ENCODE measurements at regions not wholly inside any gene's neighbourhood (a gene's known extent, or its start where the extent isn't known, plus 50 kb on each side); places are given as distances from the start of the nearest gene placed in this dataset.

DNA sequence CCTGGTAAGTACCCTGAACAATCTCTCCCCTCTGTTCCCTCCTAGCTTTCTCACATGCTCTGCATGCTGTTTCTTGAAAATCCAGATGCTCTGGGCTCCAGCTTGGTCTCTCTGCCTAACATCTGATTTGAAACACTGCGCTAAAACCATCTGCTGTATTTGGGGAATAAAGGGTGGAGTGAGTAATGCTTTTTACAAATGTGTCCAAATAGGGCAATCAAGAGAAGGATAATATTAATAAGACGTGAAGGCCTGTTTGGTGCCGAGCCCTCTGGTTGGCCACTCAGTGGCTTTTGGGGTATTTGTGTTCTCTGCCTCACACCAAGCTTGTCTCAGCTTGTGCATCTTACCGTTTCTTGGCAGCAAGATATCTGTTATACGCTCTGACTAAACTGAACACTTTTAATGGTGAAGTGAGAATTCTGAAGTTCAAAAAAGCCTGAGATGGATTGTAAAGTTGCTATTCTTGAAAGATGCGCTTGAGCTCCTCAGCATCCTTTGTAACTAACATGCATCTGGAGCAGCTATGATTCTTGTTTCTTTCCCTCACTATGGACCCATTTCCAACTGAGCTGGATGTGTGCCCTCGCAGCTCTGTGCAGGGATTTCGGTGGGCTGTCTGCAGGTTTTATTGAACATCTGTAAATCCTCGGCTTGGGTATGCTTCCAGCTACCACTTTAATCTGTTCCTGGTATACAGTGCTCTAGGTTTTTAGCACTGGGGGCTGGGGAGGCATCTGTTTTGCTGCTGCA lies 269.4 kb downstream of the RWDD3 start:
- Histone ChIP-seq H3K9me3 (ENCODE audit: insufficient read depth, low read length) (no peaks in the 10 kb centered on the region), H4K20me1 (ENCODE audit: low read depth, low read length) (no peaks in the 10 kb centered on the region), H3K4me2 (ENCODE audit: low read depth, low read length, poor library complexity, severe bottlenecking) (no peak overlapping the region), H3K27me3 (ENCODE audit: low read length) (no peaks in the 10 kb centered on the region), H3K9me2 (replicated peaks; ENCODE audit: insufficient read depth, low read length) (no peaks in the 10 kb centered on the region), H3K4me3 (ENCODE audit: insufficient read depth, low read length, poor library complexity, severe bottlenecking) (no peak overlapping the region), H3K9ac (ENCODE audit: low read length) (no peak overlapping the region), H3F3A (ENCODE audit: insufficient read depth) (no peaks in the 10 kb centered on the region), H3K79me2 (ENCODE audit: insufficient read depth, low read length) (no peaks in the 10 kb centered on the region), H3K36me3 (ENCODE audit: low read length) (no peaks in the 10 kb centered on the region), H3K27ac (ENCODE audit: low read depth, low read length) (no peak overlapping the region), H2AFZ (ENCODE audit: low read depth, low read length, severe bottlenecking) (no peak overlapping the region)
- TF ChIP-seq, protein P1, sequence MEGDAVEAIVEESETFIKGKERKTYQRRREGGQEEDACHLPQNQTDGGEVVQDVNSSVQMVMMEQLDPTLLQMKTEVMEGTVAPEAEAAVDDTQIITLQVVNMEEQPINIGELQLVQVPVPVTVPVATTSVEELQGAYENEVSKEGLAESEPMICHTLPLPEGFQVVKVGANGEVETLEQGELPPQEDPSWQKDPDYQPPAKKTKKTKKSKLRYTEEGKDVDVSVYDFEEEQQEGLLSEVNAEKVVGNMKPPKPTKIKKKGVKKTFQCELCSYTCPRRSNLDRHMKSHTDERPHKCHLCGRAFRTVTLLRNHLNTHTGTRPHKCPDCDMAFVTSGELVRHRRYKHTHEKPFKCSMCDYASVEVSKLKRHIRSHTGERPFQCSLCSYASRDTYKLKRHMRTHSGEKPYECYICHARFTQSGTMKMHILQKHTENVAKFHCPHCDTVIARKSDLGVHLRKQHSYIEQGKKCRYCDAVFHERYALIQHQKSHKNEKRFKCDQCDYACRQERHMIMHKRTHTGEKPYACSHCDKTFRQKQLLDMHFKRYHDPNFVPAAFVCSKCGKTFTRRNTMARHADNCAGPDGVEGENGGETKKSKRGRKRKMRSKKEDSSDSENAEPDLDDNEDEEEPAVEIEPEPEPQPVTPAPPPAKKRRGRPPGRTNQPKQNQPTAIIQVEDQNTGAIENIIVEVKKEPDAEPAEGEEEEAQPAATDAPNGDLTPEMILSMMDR (IDR thresholded peaks at IDR 0.05; ENCODE audit: insufficient read depth, low read length, poor library complexity, severe bottlenecking), result no peak
- no peak for TF ChIP-seq EZH2phosphoT487 (conservative IDR thresholded peaks at IDR 0.05; ENCODE audit: low read length)

DNA sequence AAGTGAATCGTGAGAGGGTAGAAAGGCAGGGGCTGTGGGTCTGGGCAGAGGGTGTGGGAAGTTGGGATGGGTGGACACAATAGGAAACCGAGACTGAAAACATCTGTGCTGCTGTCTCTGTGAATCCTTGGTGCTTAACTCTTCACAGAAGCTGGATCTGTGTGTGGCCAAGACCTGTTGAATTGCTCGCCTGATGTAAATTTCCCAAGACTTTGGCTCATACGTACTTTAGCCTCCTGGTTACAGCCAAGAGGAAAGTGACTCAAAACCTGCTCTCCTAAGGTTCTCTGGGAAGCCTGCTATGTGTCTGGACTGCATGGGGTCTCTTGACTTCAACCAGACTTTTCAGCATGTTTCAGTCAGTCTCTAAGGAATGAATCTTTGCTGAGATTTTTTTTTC lies 270.3 kb downstream of the RWDD3 start:
- H3K27ac ChIP-seq (ENCODE audit: low read depth, low read length), result no peak overlapping the region

GRCh38 chr1:95506736-95507414 lies 272.9 kb downstream of the RWDD3 start:
- H3K4me2 ChIP-seq (ENCODE audit: low read depth, low read length, poor library complexity, severe bottlenecking), result no peak overlapping the region
- H4K20me1 ChIP-seq (ENCODE audit: low read depth, low read length), result no peaks in the 10 kb centered on the region

More for the DNA sequence above, 270.3 kb downstream of the RWDD3 start:
- Histone ChIP-seq H2AFZ (ENCODE audit: low read depth, low read length, severe bottlenecking) (no peak overlapping the region), H3K27me3 (ENCODE audit: low read length) (no peaks in the 10 kb centered on the region), H3K9me2 (replicated peaks; ENCODE audit: insufficient read depth, low read length) (no peaks in the 10 kb centered on the region), H3K79me2 (ENCODE audit: insufficient read depth, low read length) (no peaks in the 10 kb centered on the region), H3K36me3 (ENCODE audit: low read length) (no peaks in the 10 kb centered on the region), H3F3A (ENCODE audit: insufficient read depth) (no peaks in the 10 kb centered on the region), H4K20me1 (ENCODE audit: low read depth, low read length) (no peaks in the 10 kb centered on the region), H3K9me3 (ENCODE audit: insufficient read depth, low read length) (no peaks in the 10 kb centered on the region), H3K4me2 (ENCODE audit: low read depth, low read length, poor library complexity, severe bottlenecking) (no peak overlapping the region), H3K9ac (ENCODE audit: low read length) (no peak overlapping the region), H3K4me3 (ENCODE audit: insufficient read depth, low read length, poor library complexity, severe bottlenecking) (no peak overlapping the region)
- TF ChIP-seq EZH2phosphoT487 (conservative IDR thresholded peaks at IDR 0.05; ENCODE audit: low read length), result no peak
- TF ChIP-seq, protein P1 (IDR thresholded peaks at IDR 0.05; ENCODE audit: insufficient read depth, low read length, poor library complexity, severe bottlenecking), result no peak

More at GRCh38 chr1:95506736-95507414, 272.9 kb downstream of the RWDD3 start:
- Histone ChIP-seq H3K36me3 (ENCODE audit: low read length) (no peaks in the 10 kb centered on the region), H2AFZ (ENCODE audit: low read depth, low read length, severe bottlenecking) (no peak overlapping the region), H3K27me3 (ENCODE audit: low read length) (no peaks in the 10 kb centered on the region), H3K4me3 (ENCODE audit: insufficient read depth, low read length, poor library complexity, severe bottlenecking) (no peak overlapping the region), H3K27ac (ENCODE audit: low read depth, low read length) (no peak overlapping the region), H3F3A (ENCODE audit: insufficient read depth) (no peaks in the 10 kb centered on the region), H3K9ac (ENCODE audit: low read length) (no peak overlapping the region), H3K79me2 (ENCODE audit: insufficient read depth, low read length) (no peaks in the 10 kb centered on the region), H3K9me2 (replicated peaks; ENCODE audit: insufficient read depth, low read length) (no peaks in the 10 kb centered on the region), H3K9me3 (ENCODE audit: insufficient read depth, low read length) (no peaks in the 10 kb centered on the region)
- TF ChIP-seq EZH2phosphoT487 (conservative IDR thresholded peaks at IDR 0.05; ENCODE audit: low read length), result no peak
- TF ChIP-seq, protein P1 (IDR thresholded peaks at IDR 0.05; ENCODE audit: insufficient read depth, low read length, poor library complexity, severe bottlenecking), result no peak
